ENCODE measurements at regions not wholly inside any gene's neighbourhood (a gene's known extent, or its start where the extent isn't known, plus 50 kb on each side); places are given as distances from the start of the nearest gene placed in this dataset.

GRCh38 chr6:110537208-110538123 is 61.1 kb upstream of the SLC22A16 start:
- peak; percentile 27 for DNase-seq

- DNase-seq: no peak
Measured at GRCh38 chr6:110534731-110535492, 58.5 kb upstream of the SLC22A16 start.

- DNase-seq: no peak
Measured at GRCh38 chr6:110532431-110532830, 56.0 kb upstream of the SLC22A16 start.

GRCh38 chr6:110530671-110531070 is 54.3 kb upstream of the SLC22A16 start:
- DNase-seq: no peak

GRCh38 chr6:110529907-110530306 is 53.5 kb upstream of the SLC22A16 start:
- DNase-seq: no peak

GRCh38 chr6:110529355-110529754 is 52.9 kb upstream of the SLC22A16 start:
- DNase-seq: no peak

- no peak for DNase-seq
Measured at GRCh38 chr6:110528930-110529325, 52.5 kb upstream of the SLC22A16 start.

GRCh38 chr6:110528101-110528929 is 51.9 kb upstream of the SLC22A16 start:
- DNase-seq: no peak

- DNase-seq: no peak
Measured at GRCh38 chr6:110527516-110527915, 51.1 kb upstream of the SLC22A16 start.

- no peak for DNase-seq
Measured at GRCh38 chr6:110526726-110527125, 50.3 kb upstream of the SLC22A16 start.

Data from NCI-H2107 (cell line).